ENCODE measurements at regions not wholly inside any gene's neighbourhood (a gene's known extent, or its start where the extent isn't known, plus 50 kb on each side); places are given as distances from the start of the nearest gene placed in this dataset.

GRCh38 chr10:84599254-84599653 lies 270.9 kb downstream of the CCSER2 start:
- TF ChIP-seq, protein P1, sequence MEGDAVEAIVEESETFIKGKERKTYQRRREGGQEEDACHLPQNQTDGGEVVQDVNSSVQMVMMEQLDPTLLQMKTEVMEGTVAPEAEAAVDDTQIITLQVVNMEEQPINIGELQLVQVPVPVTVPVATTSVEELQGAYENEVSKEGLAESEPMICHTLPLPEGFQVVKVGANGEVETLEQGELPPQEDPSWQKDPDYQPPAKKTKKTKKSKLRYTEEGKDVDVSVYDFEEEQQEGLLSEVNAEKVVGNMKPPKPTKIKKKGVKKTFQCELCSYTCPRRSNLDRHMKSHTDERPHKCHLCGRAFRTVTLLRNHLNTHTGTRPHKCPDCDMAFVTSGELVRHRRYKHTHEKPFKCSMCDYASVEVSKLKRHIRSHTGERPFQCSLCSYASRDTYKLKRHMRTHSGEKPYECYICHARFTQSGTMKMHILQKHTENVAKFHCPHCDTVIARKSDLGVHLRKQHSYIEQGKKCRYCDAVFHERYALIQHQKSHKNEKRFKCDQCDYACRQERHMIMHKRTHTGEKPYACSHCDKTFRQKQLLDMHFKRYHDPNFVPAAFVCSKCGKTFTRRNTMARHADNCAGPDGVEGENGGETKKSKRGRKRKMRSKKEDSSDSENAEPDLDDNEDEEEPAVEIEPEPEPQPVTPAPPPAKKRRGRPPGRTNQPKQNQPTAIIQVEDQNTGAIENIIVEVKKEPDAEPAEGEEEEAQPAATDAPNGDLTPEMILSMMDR (IDR thresholded peaks at IDR 0.05; ENCODE audit: low read depth, low read length): no peak
- TF ChIP-seq POLR2A (IDR thresholded peaks at IDR 0.05; ENCODE audit: extremely low read depth, insufficient read length): no peak
